CD4-positive, alpha-beta T cell (primary cell): ENCODE measurements at regions not wholly inside any gene's neighbourhood (a gene's known extent, or its start where the extent isn't known, plus 50 kb on each side); places are given as distances from the start of the nearest gene placed in this dataset.

ENCODE experiments used
- ATAC-seq: fragments of 200-7000 bp; cut with Tn5 transposase; one replicate; pipeline ENCODE4 v1.10.0; 2022; ENCODE audit warnings: mild to moderate bottlenecking; ENCODE audit not compliant: poor library complexity
- CTCF ChIA-PET: fragments of 350-600 bp; sonication (Branson Sonifier 250); formaldehyde crosslinking; loops from one replicate; lab custom pipeline; 2021; ENCODE audit warnings: antibody characterized with exemption, inconsistent platforms; lab: Charles Lee
- POLR2A ChIA-PET: fragments of 350-600 bp; sonication (Branson Sonifier 250); formaldehyde crosslinking; loops from one replicate; lab custom pipeline; 2021; ENCODE audit warnings: antibody characterized with exemption, inconsistent platforms; lab: Charles Lee
- DNase-seq, 14 experiments: peaks; one replicate each; pipeline ENCODE4 v3.0.0-alpha.2; 2013 to 2020; ENCODE audit warnings: mixed read lengths in 2 of 14
- H3K27ac ChIP-seq, 2 donors: one replicate each; pipeline versions ENCODE4 v1.5.1 to v1.7.0; 2013; ENCODE audit warnings: low read length in 2 of 2, low read depth in 1 of 2, mild to moderate bottlenecking in 1 of 2
- H3K27me3 ChIP-seq, 2 experiments: 1 replicate in 1 of 2; 2 replicates in 1 of 2; pipeline versions ENCODE4 v1.6.1 to v1.7.0; 2013; ENCODE audit warnings: low read length in 2 of 2, control low read depth in 1 of 2, mild to moderate bottlenecking in 1 of 2, moderate library complexity in 1 of 2; ENCODE audit not compliant: insufficient read depth in 2 of 2, control insufficient read depth in 1 of 2
- H3K36me3 ChIP-seq: one replicate; pipeline ENCODE4 v1.6.1; 2013; ENCODE audit warnings: low read length, control low read depth; ENCODE audit not compliant: insufficient read depth
- H3K4me1 ChIP-seq: one replicate; pipeline ENCODE4 v1.6.1; 2013; ENCODE audit warnings: low read length, control low read depth; ENCODE audit not compliant: insufficient read depth
- H3K4me3 ChIP-seq: one replicate; pipeline ENCODE4 v1.5.1; 2013; ENCODE audit warnings: mild to moderate bottlenecking, low read length, moderate library complexity
- H3K9me3 ChIP-seq, 2 experiments: 1 replicate in 1 of 2; 2 replicates in 1 of 2; pipeline versions ENCODE4 v1.6.1 to v1.7.0; 2013; ENCODE audit warnings: low read length in 2 of 2, mild to moderate bottlenecking in 2 of 2, control low read depth in 1 of 2, moderate library complexity in 1 of 2; ENCODE audit not compliant: control insufficient read depth in 1 of 2, insufficient read depth in 1 of 2
- H3K27ac Mint-ChIP-seq: one replicate; pipeline ENCODE4 v1.8.0; 2020; ENCODE audit warnings: mixed read lengths
- H3K27me3 Mint-ChIP-seq: one replicate; pipeline ENCODE4 v1.8.0; 2021; ENCODE audit warnings: mixed read lengths
- H3K36me3 Mint-ChIP-seq: one replicate; pipeline ENCODE4 v1.8.0; 2021; ENCODE audit warnings: low read depth, mixed read lengths
- H3K4me1 Mint-ChIP-seq: one replicate; pipeline ENCODE4 v1.8.0; 2021; ENCODE audit warnings: low read depth, mixed read lengths
- H3K4me3 Mint-ChIP-seq: one replicate; pipeline ENCODE4 v1.8.0; 2020; ENCODE audit warnings: mild to moderate bottlenecking, mixed read lengths
- H3K9me3 Mint-ChIP-seq: one replicate; pipeline ENCODE4 v1.8.0; 2020; ENCODE audit warnings: mixed read lengths
- CTCF ChIP-seq: fragments of 200-600 bp; IDR thresholded peaks from one replicate; pipeline ENCODE4 v1.8.0; 2022; ENCODE audit warnings: antibody characterized with exemption, mild to moderate bottlenecking
- intact Hi-C, 2 experiments: fragments of 100-400 bp; cut with DNase I in 1 of 2; cut with micrococcal nuclease in 1 of 2; formaldehyde crosslinking; loops; one replicate each; pipeline versions ENCODE4 v1.15.1 to v1.9.0; 2023 to 2025; cut with DNase I, micrococcal nuclease

- Histone ChIP-seq H3K36me3 (no peaks in the 10 kb centered on the region), H3K27ac (no peak overlapping the region), H3K27me3 (no peaks in the 10 kb centered on the region), H3K9me3 (peaks cover 0 to 5% of the 10 kb centered on the region in 2 experiments), H3K4me3 (no peak overlapping the region), H3K4me1 (no peaks in the 10 kb centered on the region)
- DNase-seq: no peak
- H3K27me3 Mint-ChIP-seq: no peaks in the 10 kb centered on the region
- no peak for ATAC-seq
- H3K4me3 Mint-ChIP-seq: no peak overlapping the region
- H3K4me1 Mint-ChIP-seq: no peaks in the 10 kb centered on the region
- TF ChIP-seq CTCF: no peak
- peaks cover 5% of the 10 kb centered on the region for H3K9me3 Mint-ChIP-seq
- intact Hi-C loops: no loop called here
- no peak overlapping the region for H3K27ac Mint-ChIP-seq
- POLR2A ChIA-PET: no interaction called here
- H3K36me3 Mint-ChIP-seq: no peaks in the 10 kb centered on the region
- CTCF ChIA-PET: no interaction called here
Measured at GRCh38 chr16:59168461-59169114, 434.5 kb upstream of the GOT2 start.

- Mint-ChIP-seq H3K4me3 (no peak overlapping the region), H3K4me1 (no peaks in the 10 kb centered on the region), H3K9me3 (peaks cover 3% of the 10 kb centered on the region), H3K36me3 (no peaks in the 10 kb centered on the region), H3K27me3 (no peaks in the 10 kb centered on the region), H3K27ac (no peak overlapping the region)
- H3K9me3 ChIP-seq: no peaks in the 10 kb centered on the region
- H3K4me3 ChIP-seq: no peak overlapping the region
- ATAC-seq (no peak), DNase-seq (no peak)
- no peak for TF ChIP-seq CTCF
- CTCF ChIA-PET: no interaction called here
- no peaks in the 10 kb centered on the region for H3K4me1 ChIP-seq
- POLR2A ChIA-PET: interaction anchor here (0.6 kb wide), 1 partner anchor 64 kb away, joined by 3 read pairs; no protein-coding TSS in a partner anchor
- H3K27me3 ChIP-seq: no peaks in the 10 kb centered on the region
- H3K36me3 ChIP-seq: no peaks in the 10 kb centered on the region
- intact Hi-C loops: no loop called here
- no peak overlapping the region for H3K27ac ChIP-seq
Measured at GRCh38 chr16:59164461-59164860, 430.3 kb upstream of the GOT2 start.

GRCh38 chr16:59163371-59164055 is 429.4 kb upstream of the GOT2 start:
- TF ChIP-seq CTCF: no peak
- intact Hi-C loops: no loop called here
- H3K4me3 ChIP-seq: no peak overlapping the region
- H3K27me3 Mint-ChIP-seq: no peaks in the 10 kb centered on the region
- H3K4me1 ChIP-seq: no peaks in the 10 kb centered on the region
- H3K36me3 Mint-ChIP-seq: no peaks in the 10 kb centered on the region
- H3K9me3 Mint-ChIP-seq: peaks cover 3% of the 10 kb centered on the region
- DNase-seq: no peak
- POLR2A ChIA-PET: interaction anchor here (0.6 kb wide), 1 partner anchor 65 kb away, joined by 3 read pairs; no protein-coding TSS in a partner anchor
- no peak for ATAC-seq
- no peaks in the 10 kb centered on the region for H3K27me3 ChIP-seq
- CTCF ChIA-PET: no interaction called here
- H3K27ac ChIP-seq: no peak overlapping the region
- no peaks in the 10 kb centered on the region for H3K9me3 ChIP-seq
- no peak overlapping the region for H3K27ac Mint-ChIP-seq
- H3K4me3 Mint-ChIP-seq: no peak overlapping the region
- no peaks in the 10 kb centered on the region for H3K4me1 Mint-ChIP-seq
- no peaks in the 10 kb centered on the region for H3K36me3 ChIP-seq
